Urothelium cell line (cell line): ENCODE measurements at regions not wholly inside any gene's neighbourhood (a gene's known extent, or its start where the extent isn't known, plus 50 kb on each side); places are given as distances from the start of the nearest gene placed in this dataset.

Experiments
- DNase-seq: peaks from one replicate; pipeline ENCODE4 v3.0.0; 2011; ENCODE audit warnings: low spot score, mixed read lengths
- FAIRE-seq: peaks from 2 replicates; lab custom pipeline; 2011; peaks lifted over from hg19 to GRCh38; lab: Jason Lieb, UNC

DNA sequence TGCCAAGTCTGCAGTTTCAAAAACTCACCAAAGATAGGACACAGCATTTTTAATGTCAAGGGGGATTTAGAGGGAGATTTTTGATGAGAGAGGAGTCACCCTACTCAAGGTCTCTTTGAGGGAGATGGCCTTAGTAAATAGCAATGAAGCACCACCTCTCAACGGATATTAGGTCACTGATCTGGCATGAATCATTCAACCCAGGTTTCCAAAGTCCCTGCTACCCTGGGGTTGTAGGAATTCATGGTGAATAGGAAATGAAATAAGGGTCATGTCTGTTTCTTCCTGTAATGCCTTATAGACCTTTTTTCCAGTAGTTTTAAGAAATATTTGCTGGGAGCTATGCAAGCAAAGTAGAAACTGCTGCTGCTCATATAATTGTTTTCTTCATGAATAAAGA lies 2154.9 kb downstream of the LRRC4C start:
- DNase-seq (peak; percentile 6), FAIRE-seq (no peak)

DNA sequence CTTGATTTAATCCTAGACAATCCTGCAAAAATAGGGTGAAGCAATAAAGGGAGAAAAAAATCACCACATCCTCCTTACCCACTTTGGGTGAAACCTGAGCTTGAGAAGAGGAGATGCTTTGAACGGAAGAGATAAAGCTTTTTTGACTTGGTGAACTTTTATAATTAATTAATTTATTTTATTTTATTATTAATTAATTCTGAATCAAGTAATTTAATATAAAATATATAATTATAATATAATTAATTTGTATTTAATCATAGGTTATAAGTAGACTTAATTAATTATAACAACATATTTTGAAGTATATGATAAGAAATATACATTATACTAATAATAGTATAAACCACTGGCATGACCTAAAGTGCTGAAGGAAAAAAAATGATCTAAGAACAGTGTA lies 2164.8 kb downstream of the LRRC4C start:
- no peak for DNase-seq
- FAIRE-seq: no peak

DNA sequence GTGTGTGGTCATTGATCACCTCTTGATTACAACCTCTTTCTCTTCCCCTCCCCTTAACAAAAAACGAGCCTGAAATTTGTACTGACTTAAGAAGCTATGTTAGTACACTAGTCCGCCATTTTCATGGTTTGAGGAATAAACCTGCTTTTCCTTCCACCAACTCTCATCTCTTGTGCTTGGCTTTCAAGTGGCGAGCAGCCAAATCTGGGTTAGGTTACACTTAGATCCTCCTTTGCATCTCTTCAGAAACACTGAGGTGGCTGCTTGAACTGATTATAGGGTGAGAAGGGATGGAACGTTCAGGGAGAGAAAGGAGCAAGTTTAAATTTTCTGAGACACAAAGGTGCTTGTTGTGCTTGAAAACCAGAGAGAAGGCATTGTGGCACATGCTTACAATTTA lies 2171.4 kb downstream of the LRRC4C start:
- FAIRE-seq (no peak), DNase-seq (no peak)

DNA sequence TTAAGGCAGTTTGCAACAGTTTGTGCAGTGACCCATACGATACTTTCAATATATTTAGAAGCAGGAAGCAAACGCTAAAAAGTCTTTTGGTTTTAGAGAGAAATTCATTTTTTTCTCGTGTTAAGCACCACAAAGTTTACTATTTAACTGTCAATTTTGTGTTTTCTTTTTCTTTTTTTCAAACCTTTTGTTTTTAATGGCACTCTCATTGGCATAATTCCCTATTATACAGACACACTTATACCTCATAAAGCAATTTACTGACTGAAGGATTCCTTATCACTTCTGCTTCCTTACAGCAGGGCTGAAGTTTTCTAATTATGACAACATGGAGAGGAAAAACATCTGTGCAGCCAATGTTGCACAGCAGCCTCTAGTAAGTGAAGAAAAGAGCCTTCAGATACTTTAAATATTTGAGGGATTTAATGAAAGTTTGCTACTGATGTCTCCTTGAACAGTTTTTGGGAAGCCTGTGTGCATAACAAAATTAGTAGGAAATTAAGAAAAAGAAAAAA lies 2191.2 kb downstream of the LRRC4C start:
- FAIRE-seq (no peak), DNase-seq (no peak)

DNA sequence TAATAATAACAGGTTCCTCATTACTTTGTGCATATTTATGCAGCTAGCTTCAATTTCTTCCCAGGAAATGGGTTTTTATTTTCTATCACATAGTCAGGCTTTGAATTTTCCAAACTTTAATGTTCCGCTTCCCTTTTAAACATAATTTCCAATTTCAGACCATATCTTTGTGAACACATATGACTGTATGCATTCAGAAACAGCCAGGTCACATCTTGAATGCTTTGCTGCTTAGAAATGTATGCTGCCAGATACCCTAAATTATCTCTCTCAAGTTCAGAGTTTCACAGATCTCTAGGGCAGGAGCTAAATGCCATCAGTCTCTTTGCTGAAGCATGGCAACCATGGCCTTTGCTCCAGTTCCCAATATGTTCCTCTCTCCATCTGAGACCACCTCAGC lies 2203.8 kb downstream of the LRRC4C start:
- FAIRE-seq (no peak), DNase-seq (no peak)

DNA sequence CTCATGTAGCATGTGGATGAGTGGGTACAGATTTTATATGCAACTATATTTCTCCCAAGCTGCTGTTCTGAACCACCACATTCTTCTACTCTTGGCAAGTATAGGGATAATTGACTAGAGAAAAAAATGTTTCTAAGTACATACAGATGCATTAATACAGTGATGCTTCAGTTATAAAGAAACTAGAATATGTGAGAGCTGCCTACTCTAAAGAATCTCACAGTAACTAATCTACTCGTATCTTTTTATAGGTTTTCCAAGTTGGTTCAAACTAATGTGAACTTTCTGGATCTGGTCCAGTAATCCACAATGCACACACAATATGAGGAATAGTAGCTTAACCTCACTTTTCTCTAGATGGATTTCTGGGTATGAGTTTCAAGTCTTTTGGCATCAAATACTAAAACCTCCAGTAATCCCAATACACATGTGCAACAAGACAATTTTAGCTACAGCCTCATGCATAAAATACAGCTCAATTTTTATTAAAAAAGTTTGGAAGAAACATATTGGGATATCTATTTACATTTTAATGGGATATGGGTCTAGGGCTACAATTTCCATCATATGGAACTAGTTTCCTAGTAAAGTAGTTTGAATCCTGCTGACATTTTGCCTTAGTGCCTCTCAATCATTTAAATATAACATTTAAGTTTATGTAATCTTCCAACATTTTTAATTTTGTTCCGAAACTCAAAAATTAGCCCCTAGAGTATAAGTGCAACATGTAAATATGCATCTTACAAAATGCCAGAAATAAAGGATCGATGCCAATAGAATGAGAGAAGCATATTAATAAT lies 2209.7 kb downstream of the LRRC4C start:
- no peak for FAIRE-seq
- no peak for DNase-seq

DNA sequence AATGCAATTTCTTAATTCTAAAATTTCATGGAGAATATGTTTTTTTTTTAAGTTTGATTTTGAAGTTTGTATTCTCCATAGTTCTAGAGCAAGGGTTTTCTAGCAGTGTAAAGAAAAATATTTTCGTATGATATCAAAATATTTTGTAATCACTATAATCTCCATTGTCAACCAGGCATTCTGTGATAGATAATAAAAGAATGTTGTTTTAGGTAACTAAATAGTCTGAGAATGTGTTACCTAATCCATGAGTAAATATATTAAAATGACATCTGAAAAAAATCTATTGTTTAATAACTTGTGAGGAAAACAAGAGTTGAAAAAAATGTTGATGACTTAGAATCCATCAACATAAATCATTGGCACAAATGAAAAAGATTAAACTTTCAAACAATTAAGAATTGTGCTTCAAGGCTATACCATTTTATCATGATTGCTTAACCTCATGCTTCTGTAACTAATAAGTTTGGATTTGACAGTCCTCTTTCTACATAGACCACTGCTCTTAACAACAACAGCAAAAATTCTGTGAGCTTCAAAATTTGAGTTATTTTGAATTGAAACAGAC lies 2211.8 kb downstream of the LRRC4C start:
- DNase-seq: no peak

DNA sequence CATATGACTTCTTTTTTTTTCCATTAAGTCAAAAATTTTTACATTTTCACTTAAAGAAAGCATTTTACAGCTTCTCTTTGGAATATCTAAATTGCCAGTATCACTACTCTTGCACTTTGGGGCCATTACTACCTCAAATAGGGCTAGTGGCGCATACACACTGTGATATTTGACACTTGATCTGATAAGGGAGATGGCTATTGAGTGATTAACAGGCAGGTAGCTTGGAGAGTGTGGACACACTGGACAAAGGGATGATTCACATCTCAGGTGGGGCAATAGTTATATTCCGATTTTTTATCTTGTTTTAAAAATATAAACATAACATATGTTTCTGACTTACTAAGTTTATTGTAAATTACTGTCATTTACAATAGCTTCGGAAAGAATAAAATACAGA lies 2219.9 kb downstream of the LRRC4C start:
- no peak for DNase-seq
- FAIRE-seq: no peak

More for the DNA sequence above, 2211.8 kb downstream of the LRRC4C start:
- no peak for FAIRE-seq

DNA sequence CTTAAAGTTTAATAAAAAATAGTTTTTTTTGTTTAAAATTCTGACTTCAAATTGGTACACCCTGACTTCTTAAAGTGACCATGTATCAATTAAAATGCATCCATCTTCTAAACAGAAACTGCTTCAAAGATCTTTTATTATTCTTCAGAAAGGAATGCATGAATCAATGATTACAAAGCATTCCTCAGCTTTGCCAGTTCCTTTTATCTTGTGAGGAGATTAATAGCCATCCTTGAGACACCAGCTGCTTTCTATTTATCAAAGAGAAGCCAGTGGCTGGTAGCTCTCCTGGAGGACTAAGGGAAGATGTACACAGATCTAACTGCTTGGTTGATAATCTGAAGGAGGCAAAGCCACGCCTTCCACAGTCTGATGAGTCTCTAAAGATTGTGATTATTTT lies 2222.5 kb downstream of the LRRC4C start:
- DNase-seq: peak; percentile 37
- FAIRE-seq: no peak

DNA sequence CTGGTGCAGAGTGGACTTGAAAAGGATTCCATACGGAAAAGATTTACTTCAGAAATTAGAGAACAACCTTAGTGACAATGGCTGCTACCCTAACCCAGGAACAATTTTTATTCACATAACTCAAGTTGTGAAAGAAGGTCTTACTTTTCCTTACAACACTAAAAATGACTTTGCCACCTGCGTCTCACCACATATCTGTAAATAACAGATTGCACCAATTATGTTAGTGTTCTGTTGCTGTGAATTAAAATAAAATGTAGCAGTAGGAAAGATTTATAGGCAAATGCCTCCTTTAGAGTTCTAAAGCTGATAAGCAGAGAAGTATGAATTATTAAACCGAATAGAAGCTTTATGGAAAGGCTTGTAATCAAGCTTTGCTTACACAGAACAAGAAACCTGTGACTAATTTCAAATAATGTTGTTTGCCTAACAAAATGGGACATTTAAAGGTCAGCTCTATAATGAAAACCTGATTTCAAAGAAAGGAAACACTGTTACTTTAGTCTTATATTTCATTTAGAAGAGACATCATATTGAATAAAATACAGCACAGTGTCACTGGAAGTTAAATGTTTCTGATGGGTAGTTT lies 2237.8 kb downstream of the LRRC4C start:
- FAIRE-seq (no peak), DNase-seq (no peak)

DNA sequence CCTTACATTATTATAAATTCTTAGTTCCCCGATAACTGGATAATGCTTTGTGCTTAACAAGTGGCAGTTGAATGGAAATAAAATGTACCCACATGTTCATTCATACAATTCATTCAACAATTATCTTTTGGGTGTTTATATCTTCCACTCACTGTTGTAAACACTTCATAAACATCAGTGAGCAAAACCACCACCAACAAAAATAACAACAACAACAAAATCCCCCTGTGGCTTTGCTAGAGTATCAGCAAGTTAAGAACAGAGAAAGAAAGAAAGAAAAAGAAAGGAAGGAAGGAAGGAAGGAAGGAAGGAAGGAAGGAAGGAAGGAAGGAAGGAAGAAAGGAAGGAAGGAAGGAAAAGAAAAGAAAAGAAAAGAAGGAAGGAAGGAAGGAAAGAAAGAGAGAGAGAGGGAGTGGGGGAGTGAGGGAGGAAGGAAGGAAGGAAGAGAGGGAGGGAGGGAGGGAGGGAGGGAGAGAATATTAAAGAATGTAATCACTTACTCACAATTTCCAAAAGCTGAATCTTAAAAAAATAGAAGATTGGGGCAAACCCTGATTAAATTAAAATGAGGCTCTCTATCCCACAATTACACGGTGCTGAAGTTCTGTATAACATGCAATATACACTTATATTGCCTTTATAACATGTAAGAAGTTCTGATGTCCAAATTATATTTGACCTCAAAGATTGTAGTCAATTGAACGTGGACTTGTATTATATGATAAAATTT lies 2238.8 kb downstream of the LRRC4C start:
- FAIRE-seq: no peak
- no peak for DNase-seq

DNA sequence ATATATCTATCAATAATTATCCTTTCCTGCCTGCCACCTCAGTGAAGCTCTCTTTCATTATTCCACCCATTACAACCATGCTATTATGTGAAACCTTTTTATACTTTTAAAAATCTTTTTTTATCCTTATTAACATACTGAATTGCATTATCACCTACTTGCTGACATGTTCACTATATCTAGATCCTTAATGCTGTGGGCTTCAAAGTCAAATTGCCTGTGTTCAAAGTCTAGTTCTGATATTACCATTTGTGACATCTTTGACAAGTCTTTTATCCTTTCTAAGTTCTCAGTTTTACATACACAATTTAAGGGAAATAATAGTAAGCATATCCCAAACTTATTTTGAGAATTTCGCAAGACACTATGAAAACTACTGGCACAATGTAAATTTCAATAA lies 2239.4 kb downstream of the LRRC4C start:
- DNase-seq (no peak), FAIRE-seq (no peak)

DNA sequence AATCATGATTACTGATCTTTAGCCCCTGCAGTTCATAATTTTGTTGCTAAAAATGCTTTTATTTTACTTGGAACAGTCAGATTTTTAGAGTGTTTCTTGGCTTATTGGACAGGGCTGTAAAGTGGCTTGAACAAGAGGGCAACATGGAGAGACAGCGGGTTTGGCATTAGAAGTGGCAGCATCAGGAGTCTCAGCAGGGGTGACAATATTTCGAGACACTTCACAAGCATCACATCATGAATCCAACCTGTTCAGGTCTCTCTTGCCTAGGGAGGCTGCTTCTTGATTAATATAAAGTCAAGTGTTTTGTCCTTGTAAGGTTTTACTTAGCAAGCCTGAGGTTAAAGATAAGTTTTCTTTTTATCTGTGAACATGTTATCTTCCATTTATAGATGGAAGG lies 2249.5 kb downstream of the LRRC4C start:
- FAIRE-seq: no peak
- no peak for DNase-seq

DNA sequence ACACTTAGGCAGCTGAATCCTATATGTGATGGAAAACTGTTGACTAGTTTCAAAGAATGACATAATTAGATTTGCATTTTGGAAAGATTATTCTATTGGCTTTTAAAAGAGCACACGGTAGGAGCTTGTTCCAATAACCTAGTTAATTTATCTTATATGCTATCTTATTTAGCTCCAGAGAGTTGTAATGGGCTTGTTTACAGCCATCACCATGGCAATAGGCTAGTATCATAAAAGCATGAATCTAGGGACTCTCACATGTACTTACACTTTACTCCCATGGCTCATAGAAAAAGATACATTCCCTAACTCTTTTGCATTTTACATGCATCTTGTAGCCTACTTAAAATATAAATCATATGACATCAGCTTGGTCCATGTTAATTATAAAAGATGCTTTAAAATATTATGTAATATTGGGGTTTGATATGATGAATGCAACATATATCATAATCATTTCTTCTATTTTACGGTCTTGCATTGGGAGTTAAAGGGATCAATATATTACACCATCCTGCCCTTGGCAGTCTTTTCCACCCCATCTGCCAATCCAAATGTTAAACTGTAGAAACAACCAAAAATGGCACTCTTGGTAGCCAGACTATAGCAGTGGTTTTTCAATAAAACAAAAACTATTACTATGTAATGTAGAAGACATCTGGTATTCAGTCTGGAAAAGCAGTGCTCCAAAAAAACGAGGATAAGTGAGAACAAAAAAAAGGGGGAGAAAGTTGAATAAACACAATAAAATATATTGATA lies 2254.0 kb downstream of the LRRC4C start:
- no peak for DNase-seq
- no peak for FAIRE-seq

DNA sequence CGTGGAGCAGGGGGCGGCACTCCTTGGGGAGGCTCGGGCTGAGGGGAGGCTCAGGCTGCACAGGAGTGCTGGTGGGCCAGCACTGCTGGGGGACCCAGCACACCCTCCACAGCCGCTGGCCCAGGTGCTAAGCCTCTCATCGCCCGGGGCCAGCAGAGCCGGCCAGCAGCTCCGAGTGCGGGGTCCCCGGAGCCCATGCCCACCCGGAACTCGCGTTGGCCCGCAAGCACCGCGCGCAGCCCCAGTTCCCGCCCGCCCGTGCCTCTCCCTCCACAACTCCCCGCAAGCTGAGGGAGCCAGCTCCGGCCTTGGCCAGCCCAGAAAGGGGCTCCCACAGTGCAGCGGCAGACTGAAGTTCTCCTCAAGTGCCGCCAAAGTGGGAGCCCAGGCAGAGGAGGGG lies 2266.8 kb downstream of the LRRC4C start:
- no peak for DNase-seq
- no peak for FAIRE-seq

DNA sequence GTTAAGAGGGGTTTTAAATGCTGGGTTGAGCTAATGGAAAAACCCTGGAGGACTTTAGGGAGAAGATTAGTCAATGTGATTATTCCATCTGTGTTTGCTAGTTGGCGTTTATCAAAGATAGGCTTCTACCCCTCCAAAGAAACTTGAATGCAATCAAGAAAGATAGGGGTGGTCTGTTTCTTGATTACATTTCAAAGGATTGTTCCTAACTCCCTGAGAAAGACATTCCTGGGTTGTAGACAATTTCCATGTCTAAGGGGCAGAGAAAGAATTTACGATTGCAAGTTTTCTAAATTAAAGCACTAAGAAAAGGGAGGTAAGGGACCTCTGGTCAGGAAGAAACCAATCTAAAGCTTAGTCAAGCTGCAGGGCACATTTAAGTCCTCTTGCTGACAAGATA lies 2268.7 kb downstream of the LRRC4C start:
- DNase-seq (no peak), FAIRE-seq (no peak)

DNA sequence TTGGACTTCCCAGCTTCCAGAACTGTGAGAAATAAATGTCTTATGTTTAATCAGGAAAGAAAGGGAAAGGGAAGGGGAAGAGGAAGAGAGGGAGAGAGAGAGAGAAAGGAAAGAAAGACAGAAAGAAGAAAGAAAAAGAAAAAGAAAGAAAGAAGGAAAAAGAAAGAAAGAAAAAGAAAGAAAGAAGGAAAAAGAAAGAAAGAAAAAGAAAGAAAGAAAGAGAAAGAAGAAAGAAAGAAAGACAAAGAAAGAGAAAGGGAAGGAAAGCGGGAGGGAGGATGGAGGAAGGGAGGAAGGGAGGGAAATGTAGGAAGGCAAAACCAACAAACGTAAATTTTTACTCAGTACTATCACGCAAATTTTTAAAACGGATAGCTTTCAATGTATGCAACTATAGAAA lies 2281.8 kb downstream of the LRRC4C start:
- FAIRE-seq (no peak), DNase-seq (no peak)

DNA sequence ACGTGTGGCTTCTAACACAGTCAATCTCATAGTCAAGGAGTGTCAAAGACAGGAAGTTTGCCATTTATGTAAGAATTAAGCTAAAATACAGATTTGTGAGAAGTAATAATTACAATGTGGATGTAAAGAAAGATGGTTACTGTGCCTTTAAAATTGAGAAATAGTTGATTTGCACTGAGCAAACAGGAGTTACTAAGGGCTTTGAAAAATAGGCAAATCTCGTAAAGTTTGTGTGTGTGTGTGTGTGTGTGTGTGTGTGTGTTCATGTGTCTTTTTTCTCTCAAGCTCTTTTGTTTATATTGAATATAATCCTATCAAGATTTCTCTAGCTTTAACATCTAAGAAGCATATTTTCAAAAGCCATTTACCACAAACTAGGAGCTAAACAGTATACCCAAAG lies 2284.5 kb downstream of the LRRC4C start:
- no peak for DNase-seq
- no peak for FAIRE-seq

DNA sequence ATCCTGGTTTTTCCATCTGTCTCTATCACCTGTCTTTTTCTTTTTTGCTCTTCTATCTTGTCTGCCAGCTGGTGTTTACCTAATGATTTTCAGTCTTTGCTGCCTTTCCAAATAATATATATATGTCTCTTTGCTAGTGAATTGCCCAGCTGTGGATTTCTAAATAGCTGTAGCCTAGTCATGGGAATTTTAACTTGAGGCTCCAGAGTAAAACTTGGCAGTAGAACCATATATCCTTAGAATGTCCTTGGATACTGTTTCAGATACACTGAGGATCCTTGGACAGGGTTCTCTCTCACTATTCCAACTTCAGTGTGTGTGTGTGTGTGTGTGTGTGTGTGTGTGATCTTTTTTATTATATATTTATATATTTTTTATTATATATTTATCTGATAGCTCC lies 2285.3 kb downstream of the LRRC4C start:
- DNase-seq (no peak), FAIRE-seq (no peak)

DNA sequence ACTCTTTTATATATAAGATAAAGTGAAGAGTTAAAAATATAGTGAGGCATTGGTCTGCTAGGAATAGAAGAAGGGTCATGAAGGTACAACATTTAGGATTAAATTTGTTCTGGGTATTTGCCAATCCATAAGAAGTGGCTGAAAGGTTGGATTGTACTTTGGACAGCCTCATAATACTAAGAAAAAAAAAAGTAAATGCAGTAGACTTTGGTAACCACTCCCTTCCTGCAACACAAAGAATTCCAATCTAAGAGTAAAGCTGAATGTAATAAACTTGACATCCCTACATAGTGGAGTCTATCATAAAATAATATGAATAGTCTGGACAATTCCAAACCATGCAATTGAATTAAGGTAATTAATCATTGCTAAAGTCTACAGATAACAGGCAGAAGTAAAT lies 2294.4 kb downstream of the LRRC4C start:
- FAIRE-seq: no peak
- no peak for DNase-seq

DNA sequence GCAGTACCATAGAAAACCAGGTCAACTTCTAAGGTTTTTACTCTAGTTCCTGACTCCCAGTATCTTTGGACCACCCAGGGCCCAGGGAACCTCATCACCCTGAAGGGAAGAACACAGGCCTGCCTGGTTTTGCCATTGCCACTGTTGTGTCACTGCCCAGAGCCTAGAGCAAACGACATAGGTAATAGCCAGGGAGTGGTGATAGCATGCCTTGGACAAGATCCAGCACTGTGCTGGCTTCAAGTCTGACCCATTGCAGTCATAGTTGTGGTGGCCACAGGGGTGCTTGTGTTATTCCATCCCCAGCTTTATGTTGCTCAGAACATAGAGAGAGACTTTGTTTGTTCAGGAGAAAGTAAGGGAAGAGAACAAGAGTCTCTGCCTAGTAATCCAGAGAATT lies 2310.2 kb downstream of the LRRC4C start:
- no peak for FAIRE-seq
- DNase-seq: no peak
